Parathyroid adenoma (tissue), 2 donors: ENCODE measurements at regions not wholly inside any gene's neighbourhood (a gene's known extent, or its start where the extent isn't known, plus 50 kb on each side); places are given as distances from the start of the nearest gene placed in this dataset.

Source experiments
- H2AFZ ChIP-seq: fragments of 300-600 bp; sonication (generic); one replicate; pipeline ENCODE4 v1.7.0; 2017; ENCODE audit warnings: antibody characterized with exemption, mild to moderate bottlenecking
- H3K27ac ChIP-seq: fragments of 300-600 bp; sonication (generic); one replicate; pipeline ENCODE4 v1.7.0; 2017
- H3K27me3 ChIP-seq: fragments of 300-600 bp; sonication (generic); one replicate; pipeline ENCODE4 v1.7.0; 2017; ENCODE audit warnings: low read length; ENCODE audit not compliant: control insufficient read depth, insufficient read depth
- H3K36me3 ChIP-seq: fragments of 300-600 bp; sonication (generic); one replicate; pipeline ENCODE4 v1.7.0; 2017; ENCODE audit warnings: low read length; ENCODE audit not compliant: control insufficient read depth, insufficient read depth
- H3K4me1 ChIP-seq: fragments of 300-600 bp; sonication (generic); one replicate; pipeline ENCODE4 v1.7.0; 2017; ENCODE audit warnings: control low read depth
- H3K4me2 ChIP-seq: fragments of 300-600 bp; sonication (generic); one replicate; pipeline ENCODE4 v1.7.0; 2017; ENCODE audit warnings: low read length
- H3K4me3 ChIP-seq: fragments of 300-600 bp; sonication (generic); one replicate; pipeline ENCODE4 v1.7.0; 2017; ENCODE audit warnings: low read depth, low read length
- H3K79me2 ChIP-seq: fragments of 300-600 bp; sonication (generic); one replicate; pipeline ENCODE4 v1.7.0; 2017; ENCODE audit warnings: control low read depth
- H3K9ac ChIP-seq: fragments of 300-600 bp; sonication (generic); one replicate; pipeline ENCODE4 v1.7.0; 2017; ENCODE audit warnings: mild to moderate bottlenecking
- H3K9me3 ChIP-seq: fragments of 300-600 bp; sonication (generic); one replicate; pipeline ENCODE4 v1.7.0; 2017; ENCODE audit warnings: low read length; ENCODE audit not compliant: control insufficient read depth
- TF ChIP-seq, protein P1 (sequence below): fragments of 300-600 bp; sonication (generic); IDR thresholded peaks from one replicate; pipeline ENCODE4 v1.7.0; 2017; ENCODE audit warnings: antibody characterized with exemption, mild to moderate bottlenecking
- donor health status: primary hyperparathyroidism.

- Histone ChIP-seq H3K9me3 (no peaks in the 10 kb centered on the region), H3K9ac (no peak overlapping the region), H3K27ac (no peak overlapping the region), H2AFZ (no peak overlapping the region), H3K4me2 (no peak overlapping the region), H3K4me3 (no peak overlapping the region), H3K27me3 (no peaks in the 10 kb centered on the region), H3K79me2 (no peaks in the 10 kb centered on the region), H3K36me3 (no peaks in the 10 kb centered on the region), H3K4me1 (no peaks in the 10 kb centered on the region)
- TF ChIP-seq, protein P1, sequence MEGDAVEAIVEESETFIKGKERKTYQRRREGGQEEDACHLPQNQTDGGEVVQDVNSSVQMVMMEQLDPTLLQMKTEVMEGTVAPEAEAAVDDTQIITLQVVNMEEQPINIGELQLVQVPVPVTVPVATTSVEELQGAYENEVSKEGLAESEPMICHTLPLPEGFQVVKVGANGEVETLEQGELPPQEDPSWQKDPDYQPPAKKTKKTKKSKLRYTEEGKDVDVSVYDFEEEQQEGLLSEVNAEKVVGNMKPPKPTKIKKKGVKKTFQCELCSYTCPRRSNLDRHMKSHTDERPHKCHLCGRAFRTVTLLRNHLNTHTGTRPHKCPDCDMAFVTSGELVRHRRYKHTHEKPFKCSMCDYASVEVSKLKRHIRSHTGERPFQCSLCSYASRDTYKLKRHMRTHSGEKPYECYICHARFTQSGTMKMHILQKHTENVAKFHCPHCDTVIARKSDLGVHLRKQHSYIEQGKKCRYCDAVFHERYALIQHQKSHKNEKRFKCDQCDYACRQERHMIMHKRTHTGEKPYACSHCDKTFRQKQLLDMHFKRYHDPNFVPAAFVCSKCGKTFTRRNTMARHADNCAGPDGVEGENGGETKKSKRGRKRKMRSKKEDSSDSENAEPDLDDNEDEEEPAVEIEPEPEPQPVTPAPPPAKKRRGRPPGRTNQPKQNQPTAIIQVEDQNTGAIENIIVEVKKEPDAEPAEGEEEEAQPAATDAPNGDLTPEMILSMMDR: no peak
Measured at GRCh38 chr1:98304888-98305287, 356.6 kb upstream of the SNX7 start.

DNA sequence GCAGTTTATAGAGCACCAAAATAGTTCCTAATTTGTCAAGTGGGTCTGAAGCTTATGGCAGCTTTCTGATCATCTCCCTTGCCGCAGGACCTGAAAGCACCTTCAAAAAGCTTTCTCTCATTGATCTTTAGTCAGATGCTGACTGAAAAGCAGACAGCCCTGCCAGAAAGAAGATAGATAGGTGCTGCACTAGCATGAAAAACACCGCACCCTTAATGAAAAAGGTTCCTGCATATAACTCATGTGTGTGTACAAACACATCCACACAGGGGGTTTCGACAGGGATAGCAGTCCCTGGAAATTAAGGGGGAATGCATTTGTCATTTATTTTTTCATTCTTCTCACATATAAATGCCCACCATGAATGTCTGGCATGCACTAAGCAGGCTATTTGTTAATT is 361.7 kb upstream of the SNX7 start:
- TF ChIP-seq, protein P1: no peak

DNA sequence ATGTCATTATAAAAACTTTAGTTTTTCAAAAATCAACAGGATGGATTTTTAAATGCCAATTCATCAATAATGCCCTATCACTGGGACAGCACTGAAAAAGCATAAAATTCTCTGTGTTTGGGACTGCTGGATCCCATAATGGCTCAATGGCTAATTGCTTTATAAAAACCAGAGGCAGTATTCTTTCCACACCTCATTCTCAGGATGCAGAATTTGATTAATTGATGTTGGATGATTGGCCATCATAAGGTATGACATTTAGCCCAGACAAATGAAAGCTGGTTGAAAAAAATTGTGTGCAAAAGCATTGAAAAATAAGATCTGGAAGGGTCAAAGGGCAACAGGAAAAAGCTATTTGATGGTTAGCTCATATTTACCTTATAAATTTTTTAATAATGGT is 362.2 kb upstream of the SNX7 start:
- no peaks in the 10 kb centered on the region for H3K79me2 ChIP-seq
- H3K4me2 ChIP-seq: no peak overlapping the region
- no peak overlapping the region for H3K27ac ChIP-seq
- H3K36me3 ChIP-seq: no peaks in the 10 kb centered on the region
- no peak overlapping the region for H3K4me3 ChIP-seq
- H3K4me1 ChIP-seq: no peaks in the 10 kb centered on the region
- H3K27me3 ChIP-seq: no peaks in the 10 kb centered on the region
- TF ChIP-seq, protein P1: no peak
- H3K9ac ChIP-seq: no peak overlapping the region
- H3K9me3 ChIP-seq: no peaks in the 10 kb centered on the region
- H2AFZ ChIP-seq: no peak overlapping the region

More for the DNA sequence above, 361.7 kb upstream of the SNX7 start:
- Histone ChIP-seq H3K9ac (no peak overlapping the region), H3K36me3 (no peaks in the 10 kb centered on the region), H3K9me3 (no peaks in the 10 kb centered on the region), H3K4me1 (no peaks in the 10 kb centered on the region), H3K27me3 (no peaks in the 10 kb centered on the region), H3K4me3 (no peak overlapping the region), H3K4me2 (no peak overlapping the region), H3K27ac (no peak overlapping the region), H3K79me2 (no peaks in the 10 kb centered on the region), H2AFZ (no peak overlapping the region)

GRCh38 chr1:98298319-98298718 is 363.2 kb upstream of the SNX7 start:
- Histone ChIP-seq H3K4me2 (no peak overlapping the region), H3K27ac (no peak overlapping the region), H3K4me3 (no peak overlapping the region), H3K36me3 (no peaks in the 10 kb centered on the region), H3K4me1 (no peaks in the 10 kb centered on the region), H3K9me3 (no peaks in the 10 kb centered on the region), H3K9ac (no peak overlapping the region), H2AFZ (no peak overlapping the region), H3K27me3 (no peaks in the 10 kb centered on the region), H3K79me2 (no peaks in the 10 kb centered on the region)
- TF ChIP-seq, protein P1: no peak

DNA sequence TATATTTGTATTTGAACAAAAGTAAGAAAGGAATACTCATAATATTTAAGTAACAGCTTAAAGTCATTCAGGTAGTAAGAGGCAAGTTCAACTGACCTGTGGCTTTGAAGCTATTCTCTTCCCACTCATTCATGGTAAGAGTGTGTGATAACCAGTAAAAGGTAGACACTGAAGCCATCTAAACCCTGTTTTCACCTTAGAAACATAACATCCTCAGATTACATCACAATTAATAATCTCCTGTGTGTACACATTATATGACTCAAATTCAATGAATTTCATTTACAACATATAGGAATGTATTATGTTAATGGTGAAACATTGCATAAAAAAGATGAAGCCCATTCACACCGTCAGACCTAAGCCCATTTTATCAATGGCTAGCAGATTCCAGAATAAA is 364.8 kb upstream of the SNX7 start:
- Histone ChIP-seq H3K4me3 (no peak overlapping the region), H3K79me2 (no peaks in the 10 kb centered on the region), H3K4me1 (no peaks in the 10 kb centered on the region), H3K36me3 (no peaks in the 10 kb centered on the region), H2AFZ (no peak overlapping the region), H3K9me3 (no peaks in the 10 kb centered on the region), H3K27me3 (no peaks in the 10 kb centered on the region), H3K4me2 (no peak overlapping the region), H3K27ac (no peak overlapping the region), H3K9ac (no peak overlapping the region)
- TF ChIP-seq, protein P1: no peak
